MM.1S (cell line): ENCODE measurements at regions not wholly inside any gene's neighbourhood (a gene's known extent, or its start where the extent isn't known, plus 50 kb on each side); places are given as distances from the start of the nearest gene placed in this dataset.

Experiments used
- EZH2 ChIP-seq: fragments of 300-600 bp; sonication (generic); optimal IDR thresholded peaks from 2 replicates; pipeline ENCODE3; 2017; ENCODE audit warnings: low read depth, mild to moderate bottlenecking, antibody characterized with exemption, low read length, mixed read lengths
- TF ChIP-seq, protein P1 (sequence below): fragments of 300-600 bp; sonication (generic); IDR thresholded peaks from 2 replicates; pipeline ENCODE4 v1.5.1; 2016; ENCODE audit warnings: antibody characterized with exemption, low read length, mixed read lengths

DNA sequence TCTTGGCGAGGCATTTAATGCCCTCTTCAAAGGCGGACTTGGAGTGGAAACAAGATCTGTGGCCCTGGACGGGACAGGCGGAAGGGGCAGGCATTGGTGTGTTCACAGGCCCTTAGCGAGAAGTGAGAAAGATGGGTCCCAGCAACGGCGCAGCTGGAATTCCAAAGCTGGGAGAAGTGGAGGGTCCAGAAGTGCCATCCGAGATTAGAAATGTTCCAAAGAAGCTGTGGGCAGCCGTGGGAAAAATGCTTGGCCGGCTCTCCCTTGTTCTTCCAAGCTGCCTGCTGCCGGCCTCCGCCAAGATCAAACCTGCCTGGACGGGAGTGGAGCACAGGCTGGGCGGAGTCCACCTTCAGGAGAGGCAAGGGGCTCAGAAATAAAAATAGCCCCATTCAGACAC lies 69.4 kb upstream of the ACTRT2 start:
- TF ChIP-seq EZH2, result no peak
- TF ChIP-seq, protein P1, sequence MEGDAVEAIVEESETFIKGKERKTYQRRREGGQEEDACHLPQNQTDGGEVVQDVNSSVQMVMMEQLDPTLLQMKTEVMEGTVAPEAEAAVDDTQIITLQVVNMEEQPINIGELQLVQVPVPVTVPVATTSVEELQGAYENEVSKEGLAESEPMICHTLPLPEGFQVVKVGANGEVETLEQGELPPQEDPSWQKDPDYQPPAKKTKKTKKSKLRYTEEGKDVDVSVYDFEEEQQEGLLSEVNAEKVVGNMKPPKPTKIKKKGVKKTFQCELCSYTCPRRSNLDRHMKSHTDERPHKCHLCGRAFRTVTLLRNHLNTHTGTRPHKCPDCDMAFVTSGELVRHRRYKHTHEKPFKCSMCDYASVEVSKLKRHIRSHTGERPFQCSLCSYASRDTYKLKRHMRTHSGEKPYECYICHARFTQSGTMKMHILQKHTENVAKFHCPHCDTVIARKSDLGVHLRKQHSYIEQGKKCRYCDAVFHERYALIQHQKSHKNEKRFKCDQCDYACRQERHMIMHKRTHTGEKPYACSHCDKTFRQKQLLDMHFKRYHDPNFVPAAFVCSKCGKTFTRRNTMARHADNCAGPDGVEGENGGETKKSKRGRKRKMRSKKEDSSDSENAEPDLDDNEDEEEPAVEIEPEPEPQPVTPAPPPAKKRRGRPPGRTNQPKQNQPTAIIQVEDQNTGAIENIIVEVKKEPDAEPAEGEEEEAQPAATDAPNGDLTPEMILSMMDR, result no peak
